A673 (cell line): ENCODE measurements at regions not wholly inside any gene's neighbourhood (a gene's known extent, or its start where the extent isn't known, plus 50 kb on each side); places are given as distances from the start of the nearest gene placed in this dataset.

ENCODE experiments used
- CTCF ChIP-seq: fragments of 300-800, 200-600 bp; sonication (generic); conservative IDR thresholded peaks from 2 replicates; pipeline ENCODE4 v1.5.1; 2017; ENCODE audit warnings: low read depth, mild to moderate bottlenecking, antibody characterized with exemption, low read length, moderate library complexity, mixed read lengths
- EZH2 ChIP-seq: fragments of 200-600 bp; sonication (generic); IDR thresholded peaks from 2 replicates; pipeline ENCODE4 v1.6.1; 2017; ENCODE audit warnings: borderline replicate concordance, low read depth, mild to moderate bottlenecking, mixed read lengths, antibody characterized with exemption, low read length; ENCODE audit not compliant: poor library complexity, severe bottlenecking

GRCh38 chrX:34063616-34064015 is 68.5 kb downstream of the FAM47A start:
- no peak for TF ChIP-seq CTCF
- TF ChIP-seq EZH2: no peak
